Mammary epithelial cell (primary cell): ENCODE measurements at regions not wholly inside any gene's neighbourhood (a gene's known extent, or its start where the extent isn't known, plus 50 kb on each side); places are given as distances from the start of the nearest gene placed in this dataset.

Source experiments
- EZH2 ChIP-seq: IDR thresholded peaks from 2 replicates; pipeline ENCODE4 v1.6.1; 2012; ENCODE audit warnings: low read length, inconsistent platforms, borderline replicate concordance
- TF ChIP-seq, protein P1 (sequence below), 2 donors: IDR thresholded peaks in 1 of 2; conservative IDR thresholded peaks in 1 of 2; 2 replicates each; pipeline ENCODE4 v1.5.1; 2011 to 2012; ENCODE audit warnings: inconsistent platforms in 2 of 2, low read length in 2 of 2, mild to moderate bottlenecking in 2 of 2, control low read depth in 1 of 2, low read depth in 1 of 2; ENCODE audit not compliant: insufficient read depth in 1 of 2; ENCODE audit errors: extremely low read depth in 1 of 2

DNA sequence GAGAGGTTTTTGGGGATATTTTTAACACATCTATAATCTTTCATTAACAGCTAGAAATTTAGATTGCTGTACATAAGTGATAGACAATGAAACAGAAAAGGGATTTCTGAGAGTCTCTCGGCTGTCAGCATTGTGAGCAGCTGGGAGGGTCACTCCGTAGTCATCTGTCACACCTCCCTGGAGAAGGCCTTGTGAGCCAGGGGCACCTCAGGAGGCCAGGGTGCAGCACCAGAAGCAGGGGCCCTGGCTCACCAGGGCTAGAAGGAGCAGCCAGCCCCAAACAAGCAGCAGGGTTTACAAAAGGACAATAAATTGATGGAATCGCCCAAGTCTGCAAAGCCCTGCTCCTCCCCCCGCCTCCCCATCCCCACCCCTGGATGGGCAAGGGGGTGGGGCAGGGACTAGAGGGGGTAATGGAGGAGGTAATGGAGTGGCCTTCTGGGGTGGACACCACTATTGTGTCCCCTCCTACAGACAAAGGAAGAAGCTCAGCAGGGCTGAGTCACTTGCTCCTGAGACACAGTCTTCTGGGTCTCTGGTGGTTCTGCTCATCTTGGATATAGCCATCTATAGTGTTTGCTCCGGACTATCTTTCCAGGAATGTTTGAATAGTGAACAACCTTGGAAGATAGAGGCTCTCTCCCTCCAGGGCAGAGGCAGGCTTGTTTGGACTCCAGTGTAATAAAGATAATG lies 263.4 kb downstream of the NPHP4 start:
- TF ChIP-seq, protein P1, sequence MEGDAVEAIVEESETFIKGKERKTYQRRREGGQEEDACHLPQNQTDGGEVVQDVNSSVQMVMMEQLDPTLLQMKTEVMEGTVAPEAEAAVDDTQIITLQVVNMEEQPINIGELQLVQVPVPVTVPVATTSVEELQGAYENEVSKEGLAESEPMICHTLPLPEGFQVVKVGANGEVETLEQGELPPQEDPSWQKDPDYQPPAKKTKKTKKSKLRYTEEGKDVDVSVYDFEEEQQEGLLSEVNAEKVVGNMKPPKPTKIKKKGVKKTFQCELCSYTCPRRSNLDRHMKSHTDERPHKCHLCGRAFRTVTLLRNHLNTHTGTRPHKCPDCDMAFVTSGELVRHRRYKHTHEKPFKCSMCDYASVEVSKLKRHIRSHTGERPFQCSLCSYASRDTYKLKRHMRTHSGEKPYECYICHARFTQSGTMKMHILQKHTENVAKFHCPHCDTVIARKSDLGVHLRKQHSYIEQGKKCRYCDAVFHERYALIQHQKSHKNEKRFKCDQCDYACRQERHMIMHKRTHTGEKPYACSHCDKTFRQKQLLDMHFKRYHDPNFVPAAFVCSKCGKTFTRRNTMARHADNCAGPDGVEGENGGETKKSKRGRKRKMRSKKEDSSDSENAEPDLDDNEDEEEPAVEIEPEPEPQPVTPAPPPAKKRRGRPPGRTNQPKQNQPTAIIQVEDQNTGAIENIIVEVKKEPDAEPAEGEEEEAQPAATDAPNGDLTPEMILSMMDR (conservative IDR thresholded peaks at IDR 0.05 in 1 of 2, IDR thresholded peaks at IDR 0.05 in 1 of 2; ENCODE audit: extremely low read depth in 1 of 2, insufficient read depth in 1 of 2, low read depth in 1 of 2, low read length in 2 of 2) = no peak
- TF ChIP-seq EZH2 = no peak
